Cerebellar cortex (tissue), 1 donor: ENCODE measurements at regions not wholly inside any gene's neighbourhood (a gene's known extent, or its start where the extent isn't known, plus 50 kb on each side); places are given as distances from the start of the nearest gene placed in this dataset.
"Not testable (repeated sequence)": the region's sequence is repeated elsewhere in the genome, so short reads cannot be mapped to it uniquely, and the experiment has no call there.

ENCODE experiments used
- DNase-seq: peaks from one replicate; pipeline ENCODE4 v3.0.0-alpha.2; 2015; ENCODE audit warnings: low spot score

- no peak for DNase-seq
Measured at GRCh38 chr11:29623144-29623722, 393.6 kb downstream of the KCNA4 start.

DNA sequence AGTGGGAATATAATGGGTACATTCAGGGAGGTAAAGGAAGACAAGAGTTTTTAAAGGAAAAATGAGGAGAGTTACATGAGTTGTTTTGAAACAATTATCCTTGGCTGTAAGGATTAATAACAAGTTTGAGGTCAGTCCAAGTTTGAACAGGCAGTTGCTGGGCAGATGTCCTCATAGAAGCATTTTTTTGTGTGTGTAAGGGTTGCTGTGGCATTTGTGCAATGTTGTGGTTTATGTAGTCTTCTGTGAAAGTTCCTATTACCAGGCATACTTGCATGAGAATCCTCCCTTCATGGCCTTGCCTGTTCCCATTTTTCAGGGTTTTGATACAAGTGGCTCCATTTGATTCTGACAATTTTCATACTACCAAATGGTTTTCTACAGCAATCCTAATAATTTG, 400.2 kb downstream of the KCNA4 start:
- no peak for DNase-seq

GRCh38 chr11:29612423-29612822, 404.4 kb downstream of the KCNA4 start:
- no peak for DNase-seq

DNA sequence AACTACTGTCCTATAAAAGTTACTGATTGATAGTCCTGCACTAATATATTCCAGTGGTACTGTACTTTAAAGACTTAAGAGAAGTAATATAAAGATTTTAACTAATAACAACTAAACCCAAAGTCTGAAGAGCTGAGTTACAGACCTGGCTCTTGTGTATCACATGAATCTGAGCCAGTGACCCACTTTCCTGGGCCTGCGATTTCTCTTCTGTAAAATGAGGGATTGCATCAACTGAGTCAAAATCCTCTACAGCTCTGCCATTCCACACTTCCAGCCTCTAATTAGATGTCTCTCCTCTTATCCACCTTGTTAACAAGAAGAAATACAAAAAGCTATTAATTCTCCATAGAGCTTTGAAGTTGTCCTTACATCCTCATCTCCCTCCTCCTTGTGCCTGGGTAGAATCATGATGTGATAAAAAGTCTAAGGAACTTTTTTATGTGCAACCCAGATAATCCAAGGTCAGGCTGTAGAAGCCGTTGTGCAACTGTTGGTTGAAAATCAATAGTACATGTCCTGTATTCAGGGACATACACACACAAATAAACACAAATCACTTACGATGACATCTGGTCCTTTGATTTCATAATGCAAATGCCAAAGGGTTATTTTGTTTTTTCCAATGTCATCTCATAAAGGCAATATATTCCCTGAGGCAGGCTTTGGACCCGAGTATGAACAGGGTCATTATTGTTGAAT, 410.3 kb downstream of the KCNA4 start:
- no peak for DNase-seq

GRCh38 chr11:29600151-29600575, 416.7 kb downstream of the KCNA4 start:
- not testable (repeated sequence) for DNase-seq

DNA sequence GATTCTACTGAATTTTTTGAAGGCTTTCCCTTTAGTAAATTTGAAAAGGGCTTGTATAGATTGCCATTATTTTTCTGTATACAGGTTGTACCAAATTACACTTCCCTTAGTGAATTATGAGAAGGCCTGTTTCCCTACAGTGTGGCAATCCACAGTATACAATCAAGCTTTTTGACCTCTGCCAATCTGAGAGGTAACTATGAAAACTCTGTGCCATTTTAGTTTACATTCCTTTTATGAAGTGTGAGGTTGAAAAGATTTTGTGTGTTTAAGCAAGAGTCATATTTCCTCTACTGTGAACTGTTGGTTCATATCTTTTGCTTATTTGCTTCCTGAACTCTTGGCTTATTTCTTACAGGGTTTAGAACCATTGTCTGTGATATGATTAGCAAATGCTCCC, 432.5 kb downstream of the KCNA4 start:
- no peak for DNase-seq

GRCh38 chr11:29578806-29579205, 438.0 kb downstream of the KCNA4 start:
- DNase-seq: no peak

DNA sequence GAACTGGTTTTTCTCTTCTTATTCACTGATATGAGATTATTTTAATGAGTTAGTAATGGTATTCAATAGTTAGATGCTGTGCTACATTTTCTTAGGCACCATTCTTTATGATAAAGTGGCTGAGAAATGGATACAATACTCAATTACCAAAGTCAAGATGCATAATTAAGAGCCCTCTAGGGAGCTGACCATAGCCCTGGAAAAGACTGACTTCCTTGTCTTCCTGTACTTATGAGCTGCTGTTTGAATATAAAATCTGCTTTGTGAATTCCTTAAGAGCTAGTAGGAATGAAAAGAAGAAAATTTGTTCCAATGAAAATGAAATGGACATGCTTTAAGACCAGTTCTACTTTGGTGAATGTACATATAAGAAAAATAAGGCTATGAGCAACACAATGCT, 452.3 kb downstream of the KCNA4 start:
- DNase-seq: no peak

GRCh38 chr11:29562183-29562582, 454.6 kb downstream of the KCNA4 start:
- no peak for DNase-seq

DNA sequence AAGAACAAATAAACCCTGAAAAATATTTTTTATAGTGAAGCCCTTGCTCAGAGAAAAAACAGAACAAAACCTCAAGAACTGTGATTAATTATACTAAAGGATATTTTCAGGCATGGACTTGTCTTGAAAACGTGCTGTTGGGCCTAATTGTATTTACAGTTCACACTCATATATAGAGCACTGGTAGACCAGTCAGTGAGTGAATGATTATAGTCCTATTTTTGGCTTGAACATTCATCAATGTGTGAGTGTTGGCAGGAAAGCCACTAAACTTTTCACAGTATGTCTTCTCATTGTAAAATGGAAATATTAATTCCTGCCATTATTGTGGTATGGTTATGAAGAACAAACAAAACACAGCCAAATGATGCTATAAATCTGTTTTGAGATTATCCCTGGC, 462.8 kb downstream of the KCNA4 start:
- DNase-seq: no peak

- DNase-seq: no peak
Measured at GRCh38 chr11:29538339-29539036, 478.3 kb downstream of the KCNA4 start.

GRCh38 chr11:29534836-29535235, 482.0 kb downstream of the KCNA4 start:
- no peak for DNase-seq

- no peak for DNase-seq
Measured at GRCh38 chr11:29530961-29531360, 485.9 kb downstream of the KCNA4 start.

DNA sequence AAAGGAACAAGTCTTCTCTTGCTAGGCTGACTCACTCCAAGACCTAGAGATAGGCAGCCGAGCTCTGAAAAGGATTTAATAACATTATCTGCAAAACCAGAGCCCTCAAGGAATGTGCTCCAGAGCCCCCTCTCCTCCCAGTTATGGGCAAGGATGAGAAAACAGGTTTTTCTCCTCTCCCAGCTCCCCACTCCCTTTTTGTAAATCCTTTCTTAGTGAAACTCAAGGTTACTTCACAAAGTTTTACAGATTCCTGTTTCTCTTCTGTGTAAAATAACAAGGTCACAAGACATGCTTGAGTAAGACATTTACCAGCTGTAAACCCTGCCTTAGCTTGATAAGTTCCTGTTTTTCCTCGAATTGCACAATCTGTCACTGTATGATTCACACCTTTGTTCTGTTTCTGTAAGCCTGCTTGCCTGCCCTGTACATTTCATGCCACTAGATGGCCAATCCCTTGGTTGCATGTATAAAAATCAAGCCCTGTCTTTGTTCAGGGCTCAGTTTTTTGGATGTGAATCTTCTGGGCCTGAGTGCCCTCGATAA, 489.4 kb downstream of the KCNA4 start:
- no peak for DNase-seq

DNA sequence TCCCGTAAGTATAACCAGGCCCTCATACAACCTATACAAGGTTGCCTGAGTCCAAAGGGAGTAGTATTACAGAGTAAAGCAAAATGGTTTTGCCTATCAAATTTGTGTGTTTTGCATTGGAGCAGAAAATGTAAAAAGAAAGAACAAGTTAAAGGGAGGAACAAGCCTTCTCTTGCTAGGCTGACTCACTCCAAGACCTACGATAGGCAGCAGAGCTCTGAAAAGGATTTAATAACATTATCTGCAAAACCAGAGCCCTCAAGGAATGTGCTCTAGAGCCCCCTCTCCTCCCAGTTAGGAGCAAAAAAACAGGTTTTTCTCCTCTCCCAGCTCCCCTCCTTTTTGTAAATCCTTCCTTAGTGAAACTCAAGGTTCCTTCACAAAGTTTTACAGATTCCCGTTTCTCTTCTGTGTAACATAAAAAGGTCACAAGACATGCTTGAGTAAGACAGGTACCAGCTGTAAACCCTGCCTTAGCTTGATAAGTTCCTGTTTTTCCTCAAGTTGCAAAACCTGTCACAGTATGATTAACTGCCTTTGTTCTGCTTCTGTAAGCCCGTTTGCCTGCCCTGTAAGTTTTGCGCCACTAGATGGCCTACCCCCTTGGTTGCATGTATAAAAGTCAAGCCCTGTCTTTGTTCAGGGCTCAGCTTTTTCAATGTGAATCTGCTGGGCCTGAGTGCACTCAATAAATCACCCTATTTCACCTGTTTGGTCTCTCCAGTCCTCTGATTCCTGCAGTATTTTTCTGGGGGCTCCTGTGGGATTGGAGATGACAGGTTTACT, 498.2 kb downstream of the KCNA4 start:
- no peak for DNase-seq

DNA sequence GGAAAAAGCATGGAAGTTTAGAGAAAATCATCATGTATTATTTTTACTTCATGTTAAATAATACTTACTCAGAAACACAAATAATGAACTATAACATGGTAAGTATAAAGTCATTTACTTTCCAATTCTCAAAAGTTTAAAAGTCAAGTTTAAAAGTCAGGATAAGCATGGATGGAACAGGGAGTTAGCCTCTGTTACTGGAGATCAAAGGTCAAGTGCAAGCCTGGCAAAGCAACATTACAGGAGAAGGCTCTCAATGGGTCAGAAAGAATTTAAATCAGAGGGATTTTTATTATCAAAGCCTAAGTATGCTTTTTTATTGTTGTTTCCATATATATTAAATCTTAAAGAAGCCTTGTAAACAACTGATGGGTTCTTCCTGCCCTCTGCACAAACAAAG, 505.4 kb downstream of the KCNA4 start:
- DNase-seq: no peak

- no peak for DNase-seq
Measured at GRCh38 chr11:29507376-29507775, 509.5 kb downstream of the KCNA4 start.

GRCh38 chr11:29495676-29496075, 521.2 kb downstream of the KCNA4 start:
- no peak for DNase-seq

- DNase-seq: no peak
Measured at GRCh38 chr11:29490938-29491337, 525.9 kb downstream of the KCNA4 start.

- DNase-seq: no peak
Measured at GRCh38 chr11:29486301-29486700, 530.5 kb downstream of the KCNA4 start.

- DNase-seq: no peak
Measured at GRCh38 chr11:29485641-29486040, 531.2 kb downstream of the KCNA4 start.

DNA sequence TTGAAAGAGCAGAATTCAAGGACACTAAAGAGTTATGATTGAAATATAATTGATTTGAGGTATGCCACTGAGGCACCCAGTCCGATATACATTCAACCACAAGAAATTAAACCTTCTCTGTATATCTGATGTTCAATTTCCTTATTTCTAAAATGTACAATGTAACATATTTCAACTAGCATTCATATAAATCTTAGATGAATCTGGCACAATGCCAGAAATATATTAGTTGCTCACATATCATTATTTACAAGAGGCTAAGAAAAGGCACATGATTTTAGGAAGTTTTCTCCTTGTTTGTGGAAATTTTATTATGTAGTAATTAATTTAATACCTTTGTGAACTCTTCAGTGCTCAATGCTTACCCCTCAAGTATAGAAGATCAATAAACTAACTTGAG, 532.3 kb downstream of the KCNA4 start:
- no peak for DNase-seq
